MM.1S (cell line): ENCODE measurements at regions not wholly inside any gene's neighbourhood (a gene's known extent, or its start where the extent isn't known, plus 50 kb on each side); places are given as distances from the start of the nearest gene placed in this dataset.
"Not testable (repeated sequence)": the region's sequence is repeated elsewhere in the genome, so short reads cannot be mapped to it uniquely, and the experiment has no call there.

ENCODE experiments used
- DNase-seq: peaks from one replicate; pipeline ENCODE4 v3.0.0-alpha.2; 2015
- H2AFZ ChIP-seq: fragments of 300-600 bp; sonication (generic); 2 replicates; pipeline ENCODE4 v1.6.0; 2016; ENCODE audit warnings: antibody characterized with exemption, low read length
- H3F3A ChIP-seq: fragments of 300-600 bp; sonication (generic); 2 replicates; pipeline ENCODE4 v1.6.1; 2016; ENCODE audit warnings: mild to moderate bottlenecking, antibody characterized with exemption, low read length, moderate library complexity, mixed read lengths; ENCODE audit not compliant: insufficient read depth
- H3K27ac ChIP-seq: fragments of 300-600 bp; sonication (generic); 2 replicates; pipeline ENCODE4 v1.5.1; 2016; ENCODE audit warnings: mild to moderate bottlenecking, low read length
- H3K27me3 ChIP-seq: fragments of 300-600 bp; sonication (generic); replicated peaks from 2 replicates; pipeline ENCODE4 v1.6.0; 2016; ENCODE audit warnings: low read length; ENCODE audit not compliant: insufficient read depth
- H3K36me3 ChIP-seq: fragments of 300-600 bp; sonication (generic); replicated peaks from 2 replicates; pipeline ENCODE4 v1.6.1; 2016; ENCODE audit warnings: mild to moderate bottlenecking, low read length, mixed read lengths; ENCODE audit not compliant: insufficient read depth
- H3K4me1 ChIP-seq: fragments of 300-600 bp; sonication (generic); 2 replicates; pipeline ENCODE4 v1.6.1; 2016; ENCODE audit warnings: low read length, mixed read lengths
- H3K4me2 ChIP-seq: fragments of 300-600 bp; sonication (generic); 2 replicates; pipeline ENCODE4 v1.6.0; 2016; ENCODE audit warnings: low read depth, low read length
- H3K4me3 ChIP-seq: fragments of 300-600 bp; sonication (generic); 2 replicates; pipeline ENCODE4 v1.5.1; 2016; ENCODE audit warnings: low read length, mixed read lengths
- H3K79me2 ChIP-seq: fragments of 300-600 bp; sonication (generic); 2 replicates; pipeline ENCODE4 v1.6.1; 2016; ENCODE audit warnings: mixed run types, low read length, mixed read lengths
- H3K9ac ChIP-seq: fragments of 300-600 bp; sonication (generic); 2 replicates; pipeline ENCODE4 v1.6.1; 2016; ENCODE audit warnings: low read length, mixed read lengths
- H3K9me2 ChIP-seq: fragments of 300-600 bp; sonication (generic); replicated peaks from 2 replicates; pipeline ENCODE4 v1.6.1; 2016; ENCODE audit warnings: mild to moderate bottlenecking, low read length, mixed read lengths; ENCODE audit not compliant: insufficient read depth
- H3K9me3 ChIP-seq: fragments of 300-600 bp; sonication (generic); replicated peaks from 2 replicates; pipeline ENCODE4 v1.6.1; 2016; ENCODE audit warnings: mild to moderate bottlenecking, low read length, mixed read lengths; ENCODE audit not compliant: insufficient read depth
- H4K20me1 ChIP-seq: fragments of 300-600 bp; sonication (generic); 2 replicates; pipeline ENCODE4 v1.6.1; 2016; ENCODE audit warnings: mild to moderate bottlenecking, low read length, moderate library complexity, mixed read lengths; ENCODE audit not compliant: insufficient read depth
- CTCF ChIP-seq: fragments of 300-600 bp; sonication (generic); IDR thresholded peaks from 2 replicates; pipeline ENCODE4 v1.5.1; 2016; ENCODE audit warnings: antibody characterized with exemption, low read length, mixed read lengths
- EZH2 ChIP-seq: fragments of 300-600 bp; sonication (generic); optimal IDR thresholded peaks from 2 replicates; pipeline ENCODE3; 2017; ENCODE audit warnings: low read depth, mild to moderate bottlenecking, antibody characterized with exemption, low read length, mixed read lengths
- EZH2phosphoT487 ChIP-seq: fragments of 300-600 bp; sonication (generic); IDR thresholded peaks from 2 replicates; pipeline ENCODE4 v1.6.1; 2018; ENCODE audit warnings: antibody characterized with exemption, low read length

- Histone ChIP-seq H4K20me1 (no peaks in the 10 kb centered on the region), H3K27ac (no peak overlapping the region; the same call in 1 of the 2 replicates), H3K9me2 (no peaks in the 10 kb centered on the region), H2AFZ (no peak overlapping the region), H3F3A (no peaks in the 10 kb centered on the region), H3K9ac (no peak overlapping the region), H3K4me3 (no peak overlapping the region), H3K27me3 (no peaks in the 10 kb centered on the region), H3K9me3 (no peaks in the 10 kb centered on the region), H3K4me1 (peaks cover 16% of the 10 kb centered on the region), H3K79me2 (no peaks in the 10 kb centered on the region), H3K4me2 (no peak overlapping the region), H3K36me3 (no peaks in the 10 kb centered on the region)
- DNase-seq = peak; percentile 69
- no peak for TF ChIP-seq EZH2
- TF ChIP-seq EZH2phosphoT487 = no peak
- TF ChIP-seq CTCF = no peak
These were observed 173.7 kb downstream of the VSIG4 start for GRCh38 chrX:65866146-65866545.

DNA sequence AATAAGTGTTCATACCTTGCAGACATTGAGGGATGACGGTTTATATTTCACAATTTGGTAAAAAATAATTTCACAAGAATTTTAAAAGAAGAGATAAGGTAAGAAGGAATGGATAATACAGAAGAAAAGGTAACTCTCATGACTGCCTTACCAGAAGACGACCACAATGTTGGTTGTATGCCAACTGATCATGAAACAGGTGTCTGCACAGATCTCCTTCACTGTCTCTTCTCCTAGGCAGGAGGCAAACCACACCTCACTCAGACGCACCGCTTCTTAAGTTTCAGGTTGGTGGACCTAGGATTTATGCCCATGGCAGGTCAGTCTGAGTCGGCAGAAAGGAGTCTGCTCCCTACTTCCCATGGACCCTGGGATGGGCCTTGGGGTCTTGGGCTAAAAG, 177.2 kb downstream of the VSIG4 start:
- Histone ChIP-seq H3K9ac (no peak overlapping the region), H2AFZ (no peak overlapping the region), H3F3A (no peaks in the 10 kb centered on the region), H3K27me3 (no peaks in the 10 kb centered on the region), H3K9me2 (no peaks in the 10 kb centered on the region), H3K79me2 (no peaks in the 10 kb centered on the region), H3K9me3 (no peaks in the 10 kb centered on the region), H3K36me3 (no peaks in the 10 kb centered on the region), H3K4me3 (no peak overlapping the region), H3K4me1 (peaks cover 16% of the 10 kb centered on the region), H4K20me1 (no peaks in the 10 kb centered on the region), H3K4me2 (no peak overlapping the region), H3K27ac (no peak overlapping the region)
- DNase-seq = no peak
- TF ChIP-seq EZH2 (no peak), CTCF (no peak), EZH2phosphoT487 (no peak)

DNA sequence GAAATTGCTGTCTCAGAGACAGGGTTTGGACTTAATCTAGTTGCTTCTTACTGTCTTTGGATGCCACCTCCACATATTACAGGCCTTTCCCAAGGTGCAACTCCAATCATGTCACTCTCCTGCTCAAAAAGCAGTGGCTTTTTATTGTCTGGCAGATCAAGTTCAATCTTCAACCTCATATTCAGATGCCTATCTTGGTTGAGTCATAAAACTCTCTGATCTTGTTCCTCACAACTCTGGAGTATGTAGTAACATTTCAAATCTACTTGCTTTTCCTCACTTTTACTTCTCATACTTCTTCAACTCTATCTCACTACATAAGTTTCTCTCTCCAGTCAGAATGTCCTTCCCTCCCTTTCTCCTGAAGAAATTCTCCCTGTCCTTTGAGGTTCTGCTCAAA, 180.6 kb downstream of the VSIG4 start:
- Histone ChIP-seq H3K79me2 (no peaks in the 10 kb centered on the region), H3K27me3 (no peaks in the 10 kb centered on the region), H3F3A (no peaks in the 10 kb centered on the region), H3K4me3 (no peak overlapping the region), H3K4me2 (no peak overlapping the region), H4K20me1 (no peaks in the 10 kb centered on the region), H3K9me3 (no peaks in the 10 kb centered on the region), H3K4me1 (no peaks in the 10 kb centered on the region), H3K36me3 (no peaks in the 10 kb centered on the region), H2AFZ (no peak overlapping the region), H3K27ac (no peak overlapping the region), H3K9me2 (no peaks in the 10 kb centered on the region), H3K9ac (no peak overlapping the region)
- TF ChIP-seq CTCF (no peak), EZH2phosphoT487 (no peak), EZH2 (no peak)
- no peak for DNase-seq

- H3K9me3 ChIP-seq, H3K4me3 ChIP-seq, H3K36me3 ChIP-seq, H2AFZ ChIP-seq, H3F3A ChIP-seq, H3K9me2 ChIP-seq, H3K9ac ChIP-seq, H3K4me1 ChIP-seq, H3K27me3 ChIP-seq, H3K79me2 ChIP-seq, H3K27ac ChIP-seq, DNase-seq, H3K4me2 ChIP-seq, H4K20me1 ChIP-seq: not testable (repeated sequence)
These were observed 185.4 kb downstream of the VSIG4 start for GRCh38 chrX:65854437-65854836.

- H3K4me2 ChIP-seq, H3K9me2 ChIP-seq, H4K20me1 ChIP-seq, H3K9ac ChIP-seq, DNase-seq, H2AFZ ChIP-seq, H3K4me1 ChIP-seq, H3F3A ChIP-seq, H3K36me3 ChIP-seq, H3K9me3 ChIP-seq, H3K27me3 ChIP-seq, H3K79me2 ChIP-seq, H3K27ac ChIP-seq, H3K4me3 ChIP-seq: not testable (repeated sequence)
These were observed 183.9 kb downstream of the MSN start for GRCh38 chrX:65851306-65851705.

GRCh38 chrX:65850821-65851220, 183.4 kb downstream of the MSN start:
- H3K9ac ChIP-seq, H2AFZ ChIP-seq, H3K9me3 ChIP-seq, DNase-seq, H3K27me3 ChIP-seq, H4K20me1 ChIP-seq, H3K27ac ChIP-seq, H3K4me2 ChIP-seq, H3F3A ChIP-seq, H3K9me2 ChIP-seq, H3K36me3 ChIP-seq, H3K4me1 ChIP-seq, H3K79me2 ChIP-seq, H3K4me3 ChIP-seq: not testable (repeated sequence)
